GM12878 (cell line): ENCODE measurements at regions not wholly inside any gene's neighbourhood (a gene's known extent, or its start where the extent isn't known, plus 50 kb on each side); places are given as distances from the start of the nearest gene placed in this dataset.

Experiments used
- ATAC-seq: fragments of 200-7000 bp; cut with Tn5 transposase; 3 replicates; pipeline ENCODE4 v1.9.1; 2020; ENCODE audit warnings: mild to moderate bottlenecking, moderate library complexity
- BruUV-seq: library from RNA; stranded (reverse); fragments of 400-500 nt; replicated peaks from 2 replicates; lab custom pipeline; 2021; lab: Mats Ljungman, UMichigan
- CTCF ChIA-PET: fragments of 300-600 bp; sonication (Branson Sonifier 250); formaldehyde crosslinking; extraction: SDS; loops from one replicate; lab custom pipeline; 2021; ENCODE audit warnings: inconsistent platforms; lab: Yijun Ruan, JAX
- POLR2A ChIA-PET: fragments of 350-600 bp; formaldehyde crosslinking; extraction: SDS; loops from one replicate; lab custom pipeline; 2021; ENCODE audit warnings: inconsistent platforms; lab: Charles Lee
- RAD21 ChIA-PET: fragments of 300-600 bp; sonication (Branson Sonifier 250); formaldehyde crosslinking; loops from one replicate; lab custom pipeline; 2023; ENCODE audit warnings: antibody characterized with exemption; ENCODE audit not compliant: unreplicated experiment; lab: Charles Lee
- SMC1A ChIA-PET: fragments of 300-600 bp; sonication (Branson Sonifier 250); formaldehyde crosslinking; loops from one replicate; lab custom pipeline; 2023; ENCODE audit not compliant: unreplicated experiment, uncharacterized antibody; lab: Charles Lee
- DNase-seq: peaks from one replicate; pipeline ENCODE4 v3.0.0-alpha.2; 2011; ENCODE audit warnings: low read depth, low spot score
- FAIRE-seq: peaks from 3 replicates; lab custom pipeline; 2011; peaks lifted over from hg19 to GRCh38; lab: Jason Lieb, UNC
- H2AFZ ChIP-seq: 2 replicates; pipeline ENCODE4 v1.6.0; 2011; ENCODE audit warnings: low read depth, low read length, control low read depth; ENCODE audit not compliant: control insufficient read depth
- H3K27ac ChIP-seq: 2 replicates; pipeline ENCODE4 v1.5.1; 2011; ENCODE audit warnings: control low read depth; ENCODE audit not compliant: control insufficient read depth, insufficient read depth
- H3K27me3 ChIP-seq, 2 experiments: replicated peaks in 1 of 2; 2 replicates each; pipeline versions ENCODE4 v1.6.0 to v1.6.1; 2011; ENCODE audit warnings: low read length in 1 of 2; ENCODE audit not compliant: control insufficient read depth in 2 of 2, insufficient read depth in 2 of 2
- H3K36me3 ChIP-seq, 2 experiments: 2 replicates each; pipeline ENCODE4 v1.5.1; 2011; ENCODE audit warnings: low read length in 1 of 2; ENCODE audit not compliant: control insufficient read depth in 2 of 2, insufficient read depth in 2 of 2
- H3K4me1 ChIP-seq: 2 replicates; pipeline ENCODE4 v1.6.1; 2011; ENCODE audit warnings: mild to moderate bottlenecking, low read length, moderate library complexity, mixed read lengths; ENCODE audit not compliant: control insufficient read depth, insufficient read depth
- H3K4me2 ChIP-seq: 2 replicates; pipeline ENCODE4 v1.6.0; 2011; ENCODE audit warnings: control low read depth; ENCODE audit not compliant: control insufficient read depth, insufficient read depth
- H3K4me3 ChIP-seq: fragments of 200-600 bp; sonication (generic); 2 replicates; pipeline ENCODE4 v1.5.1; 2016
- H3K79me2 ChIP-seq: 2 replicates; pipeline ENCODE4 v1.6.0; 2011; ENCODE audit warnings: low read length; ENCODE audit not compliant: control insufficient read depth, insufficient read depth
- H3K9ac ChIP-seq: 2 replicates; pipeline ENCODE4 v1.8.0; 2011; ENCODE audit warnings: low read length, control low read depth, mixed read lengths; ENCODE audit not compliant: control insufficient read depth, insufficient read depth
- H3K9me3 ChIP-seq: replicated peaks from 3 replicates; pipeline ENCODE4 v1.5.1; 2011; ENCODE audit warnings: mild to moderate bottlenecking, low read length; ENCODE audit not compliant: control insufficient read depth, insufficient read depth
- H4K20me1 ChIP-seq: 2 replicates; pipeline ENCODE4 v1.6.0; 2011; ENCODE audit not compliant: control insufficient read depth, insufficient read depth
- BHLHE40 ChIP-seq, 2 experiments: fragments of 450-650 bp in 1 of 2; IDR thresholded peaks; 2 replicates each; pipeline ENCODE4 v1.6.1; 2011 to 2017; ENCODE audit warnings: low read depth in 2 of 2, borderline replicate concordance in 1 of 2, improper control_type of control experiment in 1 of 2, low read length in 1 of 2, mild to moderate bottlenecking in 1 of 2
- CUX1 ChIP-seq: IDR thresholded peaks from 2 replicates; pipeline ENCODE4 v1.6.1; 2012; ENCODE audit warnings: improper control_type of control experiment, low read depth, low read length; ENCODE audit not compliant: insufficient replicate concordance
- EGR1 ChIP-seq, 2 experiments: IDR thresholded peaks; 1 replicate in 1 of 2; 2 replicates in 1 of 2; pipeline ENCODE4 v1.6.1; 2011 to 2012; ENCODE audit warnings: low read depth in 2 of 2, low read length in 2 of 2, borderline replicate concordance in 1 of 2, mild to moderate bottlenecking in 1 of 2, moderate library complexity in 1 of 2
- ETV6 ChIP-seq, 2 experiments: fragments of 450-650 bp in 1 of 2; IDR thresholded peaks in 1 of 2; conservative IDR thresholded peaks in 1 of 2; 2 replicates each; pipeline ENCODE4 v1.6.1; 2014; ENCODE audit warnings: antibody characterized with exemption in 1 of 2, borderline replicate concordance in 1 of 2, low read depth in 1 of 2, mild to moderate bottlenecking in 1 of 2, moderate library complexity in 1 of 2
- HDAC6 ChIP-seq: fragments of 200-600 bp; sonication (generic); IDR thresholded peaks from one replicate; pipeline ENCODE4 v1.8.0; 2017; ENCODE audit warnings: antibody characterized with exemption; ENCODE audit not compliant: unreplicated experiment
- HDGF ChIP-seq: fragments of 450-650 bp; IDR thresholded peaks from 2 replicates; pipeline ENCODE4 v1.6.1; 2016; ENCODE audit warnings: antibody characterized with exemption
- JUND ChIP-seq: IDR thresholded peaks from 2 replicates; pipeline ENCODE4 v1.6.1; 2012; ENCODE audit warnings: low read depth, mild to moderate bottlenecking, low read length, improper control_type of control experiment, moderate library complexity
- MAX ChIP-seq: IDR thresholded peaks from 2 replicates; pipeline ENCODE4 v1.6.1; 2012; ENCODE audit warnings: low read depth, low read length, improper control_type of control experiment
- MYC ChIP-seq: IDR thresholded peaks from 2 replicates; pipeline ENCODE4 v1.6.1; 2011; ENCODE audit warnings: mild to moderate bottlenecking, low read length, moderate library complexity, inconsistent platforms; ENCODE audit not compliant: insufficient read depth, insufficient replicate concordance, insufficient read length, severe bottlenecking
- NKRF ChIP-seq: fragments of 450-650 bp; conservative IDR thresholded peaks from 2 replicates; pipeline ENCODE4 v1.6.1; 2017; ENCODE audit warnings: mild to moderate bottlenecking, moderate library complexity
- POU2F2 ChIP-seq: IDR thresholded peaks from 3 replicates; pipeline ENCODE4 v1.6.1; 2011; ENCODE audit warnings: low read depth, mild to moderate bottlenecking, low read length, borderline replicate concordance
- RBBP5 ChIP-seq: fragments of 200-600 bp; sonication (generic); conservative IDR thresholded peaks from 2 replicates; pipeline ENCODE4 v1.6.1; 2016
- RCOR1 ChIP-seq: conservative IDR thresholded peaks from 2 replicates; pipeline ENCODE4 v1.6.1; 2012; ENCODE audit warnings: low read depth, low read length, improper control_type of control experiment
- TCF7 ChIP-seq: IDR thresholded peaks from 2 replicates; pipeline ENCODE4 v1.6.1; 2014; ENCODE audit warnings: antibody characterized with exemption, borderline replicate concordance
- ZNF384 ChIP-seq: IDR thresholded peaks from 2 replicates; pipeline ENCODE4 v1.6.1; 2012; ENCODE audit warnings: low read depth, mild to moderate bottlenecking, low read length, improper control_type of control experiment, borderline replicate concordance
- WGBS: methylation state at CpG from one replicate; pipeline ENCODE4 v1.1.6; 2016; ENCODE audit warnings: low lambda C conversion rate; ENCODE audit not compliant: insufficient replicate concordance, insufficient coverage; ENCODE audit errors: missing lambda C conversion rate; 5-methylcytosine and 5-hydroxymethylcytosine counted together
- in situ Hi-C: fragments of 300-500 bp; cut with MboI; formaldehyde crosslinking; loops from 9 replicates; pipeline ENCODE4 v1.14.3; 2018; ENCODE audit warnings: mixed read lengths
- intact Hi-C: fragments of 100-400 bp; cut with micrococcal nuclease; formaldehyde crosslinking; loops from one replicate; pipeline ENCODE4 v1.14.2; 2022; ENCODE audit not compliant: unreplicated experiment

GRCh38 chr3:177525414-177525813 is 328.1 kb upstream of the TBL1XR1 start:
- Histone ChIP-seq H3K4me3 (no peak overlapping the region), H3K36me3 (no peaks in the 10 kb centered on the region), H3K27me3 (no peaks in the 10 kb centered on the region), H3K9me3 (no peaks in the 10 kb centered on the region), H2AFZ (no peak overlapping the region), H3K4me1 (no peaks in the 10 kb centered on the region), H3K79me2 (no peaks in the 10 kb centered on the region), H4K20me1 (no peaks in the 10 kb centered on the region), H3K4me2 (no peak overlapping the region), H3K9ac (no peak overlapping the region), H3K27ac (no peak overlapping the region)
- POLR2A ChIA-PET, result no interaction called here
- in situ Hi-C loops (no loop called here), intact Hi-C loops (no loop called here)
- FAIRE-seq (no peak), DNase-seq (no peak), ATAC-seq (no peak)
- WGBS, result 32% methylated on average over 1 of the region's 1 CpG
- CTCF ChIA-PET, result no interaction called here
- SMC1A ChIA-PET, result no interaction called here
- RAD21 ChIA-PET, result no interaction called here
- no TSS peak for BruUV-seq
- TF ChIP-seq HDAC6, result no peak
- TF ChIP-seq MAX, result no peak
- TF ChIP-seq ETV6 (conservative IDR thresholded peaks at IDR 0.05 in 1 of 2, IDR thresholded peaks at IDR 0.05 in 1 of 2; ENCODE audit: borderline replicate concordance in 1 of 2, low read depth in 1 of 2), result no peak
- no peak for TF ChIP-seq CUX1
- no peak for TF ChIP-seq EGR1 (IDR thresholded peaks at IDR 0.05; ENCODE audit: borderline replicate concordance in 1 of 2, low read depth in 2 of 2, low read length in 2 of 2)
- no peak for TF ChIP-seq RBBP5
- TF ChIP-seq NKRF, result no peak
- no peak for TF ChIP-seq MYC
- no peak for TF ChIP-seq RCOR1
- TF ChIP-seq HDGF, result no peak
- TF ChIP-seq JUND, result no peak
- no peak for TF ChIP-seq POU2F2
- no peak for TF ChIP-seq ZNF384
- TF ChIP-seq BHLHE40 (IDR thresholded peaks at IDR 0.05; ENCODE audit: borderline replicate concordance in 1 of 2, low read depth in 2 of 2, low read length in 1 of 2), result no peak
- TF ChIP-seq TCF7, result no peak
